ENCODE measurements at regions not wholly inside any gene's neighbourhood (a gene's known extent, or its start where the extent isn't known, plus 50 kb on each side); places are given as distances from the start of the nearest gene placed in this dataset.

- no peak for TF ChIP-seq POLR2AphosphoS5 (IDR thresholded peaks at IDR 0.05)
- no peak for TF ChIP-seq CTCF (IDR thresholded peaks at IDR 0.05)
- no peak for TF ChIP-seq POLR2A (IDR thresholded peaks at IDR 0.05)
- TF ChIP-seq EP300 (IDR thresholded peaks at IDR 0.05): no peak
Measured at GRCh38 chr3:115341208-115341607, 194.1 kb upstream of the ZBTB20 start.

All from suprapubic skin (tissue), 4 donors.